ENCODE measurements at regions not wholly inside any gene's neighbourhood (a gene's known extent, or its start where the extent isn't known, plus 50 kb on each side); places are given as distances from the start of the nearest gene placed in this dataset.
A peak's percentile ranks its signal among the peaks of the same experiment; 100 is the strongest.

DNA sequence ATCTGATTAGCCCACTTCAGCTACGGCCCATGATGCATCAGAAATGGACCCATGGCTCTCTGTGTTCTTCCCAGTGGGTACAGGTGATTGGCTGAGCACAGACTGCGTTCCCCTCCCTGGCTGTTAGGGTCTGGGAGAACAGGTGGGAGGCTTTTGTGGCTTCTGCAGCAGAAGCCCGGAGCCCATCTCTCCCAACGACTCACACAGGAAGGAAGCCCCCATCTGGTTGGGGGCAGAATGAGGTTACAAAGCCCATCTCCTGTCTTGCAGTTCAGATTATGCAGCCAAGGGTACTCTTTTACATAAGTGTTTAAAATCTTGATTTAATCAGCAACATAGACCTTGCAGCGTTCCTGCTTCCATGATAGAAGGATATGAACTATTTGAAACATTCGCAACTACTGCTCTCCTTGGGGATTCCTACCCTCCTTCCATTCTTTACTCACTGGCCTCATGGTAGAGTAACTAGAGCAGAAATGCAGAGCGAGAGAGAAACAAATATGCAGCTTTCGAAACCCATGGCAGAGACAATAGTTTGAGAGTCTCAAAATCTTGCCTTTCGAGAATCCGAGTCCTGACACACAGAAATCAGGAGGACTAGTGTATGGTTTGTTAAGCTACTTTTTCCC lies 291.3 kb downstream of the TLE3 start:
- no peak for TF ChIP-seq CTCF (IDR thresholded peaks at IDR 0.05; ENCODE audit: insufficient read depth, missing control alignments)
- DNase-seq (ENCODE audit: insufficient read length, low spot score) (no peak), FAIRE-seq (no peak)

DNA sequence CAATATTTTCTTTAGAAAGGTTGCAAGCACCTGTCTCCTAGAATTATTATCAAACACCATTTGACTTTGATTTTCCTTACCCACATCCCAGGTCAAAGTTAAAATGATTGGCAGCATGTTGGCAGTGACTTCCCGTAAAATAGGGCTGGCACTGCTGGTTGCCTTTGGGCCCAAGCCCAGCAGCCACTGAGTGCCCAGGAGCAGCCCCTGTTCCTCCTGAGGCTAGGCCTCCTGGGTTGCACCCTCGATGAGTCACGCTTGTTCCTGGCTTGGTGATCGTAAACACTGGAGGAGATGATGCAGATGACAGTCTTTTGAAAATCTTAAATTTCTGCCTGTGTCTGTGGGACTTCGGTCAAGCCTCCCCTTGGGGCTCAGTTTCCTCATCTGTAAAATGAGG lies 290.0 kb downstream of the TLE3 start:
- TF ChIP-seq CTCF (IDR thresholded peaks at IDR 0.05; ENCODE audit: insufficient read depth, missing control alignments) = no peak
- FAIRE-seq = no peak

DNA sequence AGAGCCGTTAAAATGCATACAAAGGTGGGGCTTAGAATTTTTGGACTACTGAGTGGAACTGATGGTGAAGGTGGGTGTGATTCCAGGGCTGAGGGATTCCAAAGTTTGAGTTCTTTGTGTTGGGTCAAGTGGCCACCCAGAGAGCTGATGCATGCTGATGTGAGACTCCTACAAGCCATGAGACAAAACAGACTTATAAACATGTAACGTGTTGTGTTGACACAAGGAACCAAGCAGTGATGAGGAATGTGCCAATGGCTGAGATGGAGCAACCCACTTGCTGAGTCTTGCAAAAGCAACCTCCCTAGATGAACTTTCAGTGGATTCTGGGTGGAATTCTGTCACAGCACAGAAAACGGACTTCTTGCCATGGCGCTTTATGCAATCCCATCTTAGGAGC lies 289.0 kb downstream of the TLE3 start:
- TF ChIP-seq CTCF (IDR thresholded peaks at IDR 0.05; ENCODE audit: insufficient read depth, missing control alignments) = no peak
- no peak for DNase-seq (ENCODE audit: insufficient read length, low spot score)
- FAIRE-seq = no peak

More for the DNA sequence above, 290.0 kb downstream of the TLE3 start:
- DNase-seq (ENCODE audit: insufficient read length, low spot score) = no peak

DNA sequence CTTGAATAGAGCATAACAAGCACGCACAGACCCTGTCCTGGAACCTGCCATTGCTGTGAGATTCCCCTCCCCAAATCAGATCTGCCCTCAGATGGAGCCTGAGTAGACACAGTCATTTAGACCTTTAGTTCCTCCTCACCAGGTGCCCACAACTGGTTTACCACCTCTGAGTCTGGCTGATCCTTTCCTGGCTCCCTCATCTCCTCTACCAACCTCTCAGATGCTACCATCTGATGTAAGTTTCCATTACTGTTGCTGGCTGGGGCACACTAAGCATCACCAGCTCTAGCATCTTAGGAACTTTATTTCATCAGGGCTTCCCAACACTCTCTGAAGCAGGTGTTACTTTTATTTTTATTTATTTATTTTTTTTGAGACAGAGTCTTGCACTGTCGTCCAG lies 288.3 kb downstream of the TLE3 start:
- no peak for TF ChIP-seq CTCF (IDR thresholded peaks at IDR 0.05; ENCODE audit: insufficient read depth, missing control alignments)
- FAIRE-seq = no peak
- DNase-seq (ENCODE audit: insufficient read length, low spot score) = no peak

DNA sequence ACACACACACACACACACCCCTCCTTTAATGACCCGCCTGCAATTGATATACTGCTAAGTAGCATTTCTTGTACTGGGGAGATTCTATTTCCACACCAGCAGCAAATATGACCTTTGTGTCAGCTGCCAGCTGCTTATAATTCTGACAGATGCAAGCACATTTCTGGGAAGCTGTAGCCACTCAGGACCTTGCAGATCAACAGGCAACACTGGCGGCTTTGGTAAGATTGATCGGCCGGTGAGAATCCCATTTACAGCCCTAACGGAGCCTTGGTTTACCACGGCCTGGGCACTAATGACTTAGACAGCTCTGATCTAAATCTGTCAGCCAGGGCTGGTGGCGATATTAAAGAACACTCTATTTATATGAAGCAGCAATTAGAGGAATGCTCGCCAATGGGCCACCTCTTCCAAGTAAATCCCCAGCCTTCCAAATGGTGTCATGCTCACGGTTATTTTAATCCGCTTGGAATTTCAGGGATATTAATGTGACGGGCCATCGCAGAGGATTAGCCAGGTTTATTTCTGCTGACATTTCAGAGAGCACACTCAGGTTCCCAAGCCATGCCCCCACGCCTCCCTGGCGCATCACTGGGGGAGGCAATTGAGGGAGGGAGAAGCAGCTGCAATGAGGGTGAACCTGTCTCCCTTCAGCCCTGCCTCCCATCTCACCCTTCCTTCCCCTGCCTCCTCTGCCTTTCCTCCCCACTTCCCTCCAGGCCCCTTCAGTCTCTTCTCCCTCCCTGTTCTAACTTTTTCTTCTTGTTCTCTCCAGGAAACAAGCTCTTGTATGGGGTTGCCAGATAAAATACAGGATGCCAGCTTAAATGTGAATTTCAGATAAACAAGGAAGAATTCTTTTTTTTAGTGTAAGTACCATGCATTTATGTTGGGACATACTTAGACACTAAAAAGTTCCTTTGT lies 287.0 kb downstream of the TLE3 start:
- peak; percentile 71 for FAIRE-seq

GRCh38 chr15:69812861-69813261 lies 284.9 kb downstream of the TLE3 start:
- FAIRE-seq (no peak), DNase-seq (ENCODE audit: insufficient read length, low spot score) (no peak)
- no peak for TF ChIP-seq CTCF (IDR thresholded peaks at IDR 0.05; ENCODE audit: insufficient read depth, missing control alignments)

More for the DNA sequence above, 287.0 kb downstream of the TLE3 start:
- DNase-seq (ENCODE audit: insufficient read length, low spot score) = peak; percentile 38
- no peak for TF ChIP-seq CTCF (IDR thresholded peaks at IDR 0.05; ENCODE audit: insufficient read depth, missing control alignments)

- DNase-seq (ENCODE audit: insufficient read length, low spot score) (no peak), FAIRE-seq (no peak)
- no peak for TF ChIP-seq CTCF (IDR thresholded peaks at IDR 0.05; ENCODE audit: insufficient read depth, missing control alignments)
Observed at GRCh38 chr15:69813881-69814280, 283.8 kb downstream of the TLE3 start.

Data from D721Med (cell line).